ENCODE measurements at regions not wholly inside any gene's neighbourhood (a gene's known extent, or its start where the extent isn't known, plus 50 kb on each side); places are given as distances from the start of the nearest gene placed in this dataset.

DNA sequence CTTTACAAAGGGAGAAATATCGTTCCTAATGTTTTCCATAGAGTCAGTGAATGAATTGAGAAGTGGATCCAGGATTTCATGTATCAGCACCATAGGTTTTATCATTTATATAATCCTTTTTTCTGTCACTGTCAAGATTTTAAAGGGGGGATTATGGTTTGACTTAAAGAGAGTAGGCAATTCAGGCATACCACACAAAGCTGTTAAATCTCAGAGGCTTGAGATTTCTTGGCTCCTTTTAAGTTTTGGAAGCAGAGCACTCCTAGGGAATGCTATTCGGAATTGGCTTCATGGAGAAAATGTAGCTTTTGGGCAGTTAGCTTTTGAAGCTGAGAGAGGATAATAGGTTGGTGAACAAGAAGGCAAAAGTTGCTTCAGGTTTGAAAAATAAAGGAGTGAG, 274.7 kb downstream of the SOX4 start:
- no peak overlapping the region for H3K27ac Mint-ChIP-seq (ENCODE audit: unreplicated experiment)
- CTCF ChIA-PET, result interaction anchor here (1.1 kb wide), 1 partner anchor 1450 kb away, joined by 6 read pairs; no protein-coding TSS in a partner anchor

DNA sequence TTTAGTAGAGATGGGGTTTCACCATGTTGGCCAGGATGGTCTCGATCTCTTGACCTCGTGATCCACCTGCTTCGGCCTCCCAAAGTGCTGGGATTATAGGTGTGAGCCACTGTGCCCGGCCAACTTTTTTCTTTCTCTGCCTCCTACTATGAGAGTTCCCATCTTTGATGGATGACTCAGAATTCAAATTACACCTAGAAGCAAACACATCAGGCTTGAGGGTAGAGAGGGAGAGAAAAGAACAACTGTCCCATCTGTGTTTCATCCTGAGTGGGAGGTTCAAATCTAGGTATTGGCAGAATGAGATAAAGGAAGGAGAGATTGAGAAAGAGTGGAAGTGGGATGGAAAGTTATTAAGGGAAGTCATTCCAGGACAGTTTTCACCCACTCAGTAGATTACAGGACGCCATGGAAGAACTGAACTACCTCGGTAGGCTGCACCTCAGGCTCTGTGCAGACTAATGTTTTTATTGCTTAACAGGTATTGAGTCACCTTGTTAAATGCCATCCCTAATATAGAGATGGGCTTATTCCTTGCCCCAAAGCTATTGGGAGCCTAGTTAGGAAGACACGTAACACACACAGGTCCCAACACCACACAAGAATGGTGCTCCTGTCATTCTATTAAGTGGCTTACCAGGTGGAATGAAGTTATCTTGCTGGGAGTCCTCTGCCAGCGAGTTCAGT, 275.7 kb downstream of the SOX4 start:
- CTCF ChIA-PET, result no interaction called here
- intact Hi-C loops (cut with micrococcal nuclease; ENCODE audit: unreplicated experiment), result no loop called here
- H3K36me3 Mint-ChIP-seq (ENCODE audit: insufficient read depth, unreplicated experiment), result no peaks in the 10 kb centered on the region
- TF ChIP-seq, protein P1, sequence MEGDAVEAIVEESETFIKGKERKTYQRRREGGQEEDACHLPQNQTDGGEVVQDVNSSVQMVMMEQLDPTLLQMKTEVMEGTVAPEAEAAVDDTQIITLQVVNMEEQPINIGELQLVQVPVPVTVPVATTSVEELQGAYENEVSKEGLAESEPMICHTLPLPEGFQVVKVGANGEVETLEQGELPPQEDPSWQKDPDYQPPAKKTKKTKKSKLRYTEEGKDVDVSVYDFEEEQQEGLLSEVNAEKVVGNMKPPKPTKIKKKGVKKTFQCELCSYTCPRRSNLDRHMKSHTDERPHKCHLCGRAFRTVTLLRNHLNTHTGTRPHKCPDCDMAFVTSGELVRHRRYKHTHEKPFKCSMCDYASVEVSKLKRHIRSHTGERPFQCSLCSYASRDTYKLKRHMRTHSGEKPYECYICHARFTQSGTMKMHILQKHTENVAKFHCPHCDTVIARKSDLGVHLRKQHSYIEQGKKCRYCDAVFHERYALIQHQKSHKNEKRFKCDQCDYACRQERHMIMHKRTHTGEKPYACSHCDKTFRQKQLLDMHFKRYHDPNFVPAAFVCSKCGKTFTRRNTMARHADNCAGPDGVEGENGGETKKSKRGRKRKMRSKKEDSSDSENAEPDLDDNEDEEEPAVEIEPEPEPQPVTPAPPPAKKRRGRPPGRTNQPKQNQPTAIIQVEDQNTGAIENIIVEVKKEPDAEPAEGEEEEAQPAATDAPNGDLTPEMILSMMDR (IDR thresholded peaks at IDR 0.05; ENCODE audit: unreplicated experiment), result no peak
- H3K27me3 Mint-ChIP-seq (ENCODE audit: unreplicated experiment), result no peaks in the 10 kb centered on the region
- H3K27ac Mint-ChIP-seq (ENCODE audit: unreplicated experiment), result no peak overlapping the region
- H3K4me1 Mint-ChIP-seq (ENCODE audit: low read depth, unreplicated experiment), result no peaks in the 10 kb centered on the region
- no peaks in the 10 kb centered on the region for H3K9me3 Mint-ChIP-seq (ENCODE audit: low read depth, unreplicated experiment)
- BruUV-seq (replicated peaks), result no TSS peak
- no peak for DNase-seq
- H3K4me3 Mint-ChIP-seq (ENCODE audit: low read depth, unreplicated experiment), result no peak overlapping the region

More for the DNA sequence above, 274.7 kb downstream of the SOX4 start:
- no peak for DNase-seq
- H3K27me3 Mint-ChIP-seq (ENCODE audit: unreplicated experiment), result no peaks in the 10 kb centered on the region
- H3K36me3 Mint-ChIP-seq (ENCODE audit: insufficient read depth, unreplicated experiment), result no peaks in the 10 kb centered on the region
- TF ChIP-seq, protein P1 (IDR thresholded peaks at IDR 0.05; ENCODE audit: unreplicated experiment), result no peak
- no peaks in the 10 kb centered on the region for H3K4me1 Mint-ChIP-seq (ENCODE audit: low read depth, unreplicated experiment)
- H3K9me3 Mint-ChIP-seq (ENCODE audit: low read depth, unreplicated experiment), result no peaks in the 10 kb centered on the region
- H3K4me3 Mint-ChIP-seq (ENCODE audit: low read depth, unreplicated experiment), result no peak overlapping the region
- intact Hi-C loops (cut with micrococcal nuclease; ENCODE audit: unreplicated experiment), result no loop called here
- BruUV-seq (replicated peaks), result no TSS peak

DNA sequence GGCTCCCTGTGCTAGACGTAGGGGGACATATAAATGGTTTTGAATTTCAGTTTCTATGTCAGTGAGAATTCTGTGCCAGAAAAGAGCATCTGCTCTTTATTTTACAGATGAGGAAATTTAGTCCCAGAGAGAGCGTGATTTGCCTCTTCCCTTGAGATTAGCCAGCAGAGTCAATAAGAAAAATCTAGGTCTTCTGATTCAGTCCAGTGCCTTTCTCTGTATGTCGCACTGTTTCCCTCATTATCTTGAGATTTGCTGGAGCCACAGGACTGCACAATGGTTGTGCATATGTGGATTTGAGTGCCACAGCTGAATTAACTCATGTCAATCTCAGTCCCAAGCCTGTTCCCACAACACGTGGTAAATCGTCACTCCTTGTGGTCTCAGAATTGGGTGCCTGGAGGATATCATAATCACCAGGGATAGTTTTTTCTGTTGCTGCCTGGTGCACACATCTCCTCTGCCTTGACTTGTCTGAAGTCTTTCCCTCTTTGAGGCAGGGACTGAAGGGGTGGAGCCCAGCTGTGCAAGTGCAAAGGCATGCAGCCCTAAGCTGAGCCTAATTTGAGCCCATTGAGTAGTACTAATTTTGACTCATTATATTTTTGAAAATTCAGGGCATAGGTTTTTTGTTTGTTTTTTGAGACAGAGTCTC, 276.7 kb downstream of the SOX4 start:
- no peaks in the 10 kb centered on the region for H3K9me3 Mint-ChIP-seq (ENCODE audit: low read depth, unreplicated experiment)
- TF ChIP-seq, protein P1 (IDR thresholded peaks at IDR 0.05; ENCODE audit: unreplicated experiment), result no peak
- CTCF ChIA-PET, result interaction anchor here (0.5 to 0.6 kb wide), 2 partner anchors 20 to 22 kb away, joined by 6 to 10 read pairs; no protein-coding TSS in a partner anchor
- no peak overlapping the region for H3K27ac Mint-ChIP-seq (ENCODE audit: unreplicated experiment)
- H3K4me3 Mint-ChIP-seq (ENCODE audit: low read depth, unreplicated experiment), result no peak overlapping the region
- H3K4me1 Mint-ChIP-seq (ENCODE audit: low read depth, unreplicated experiment), result no peaks in the 10 kb centered on the region
- intact Hi-C loops (cut with micrococcal nuclease; ENCODE audit: unreplicated experiment), result no loop called here
- no peaks in the 10 kb centered on the region for H3K36me3 Mint-ChIP-seq (ENCODE audit: insufficient read depth, unreplicated experiment)
- H3K27me3 Mint-ChIP-seq (ENCODE audit: unreplicated experiment), result no peaks in the 10 kb centered on the region
- no TSS peak for BruUV-seq (replicated peaks)
- no peak for DNase-seq

DNA sequence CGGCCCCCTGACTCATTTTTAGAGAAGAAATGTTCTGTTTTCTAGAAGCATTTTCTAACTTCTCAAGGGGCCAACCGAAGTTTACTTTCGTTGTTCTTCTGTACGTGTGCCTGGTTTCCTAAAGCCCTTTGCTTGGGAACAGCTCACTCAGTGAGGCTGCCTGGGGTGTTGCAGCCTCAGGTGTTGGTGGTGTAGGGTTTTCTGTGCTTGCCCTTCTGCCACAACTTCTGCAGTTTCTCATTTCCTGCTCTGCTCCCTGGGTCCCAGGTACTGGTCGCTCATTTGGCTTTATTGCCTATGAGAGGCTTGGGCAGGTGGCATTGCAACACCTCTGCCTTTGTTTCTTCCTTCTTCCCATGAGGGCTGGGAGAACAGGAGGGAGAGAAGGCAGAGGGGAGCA, 278.3 kb downstream of the SOX4 start:
- Mint-ChIP-seq H3K4me3 (ENCODE audit: low read depth, unreplicated experiment) (no peak overlapping the region), H3K9me3 (ENCODE audit: low read depth, unreplicated experiment) (no peaks in the 10 kb centered on the region), H3K36me3 (ENCODE audit: insufficient read depth, unreplicated experiment) (no peaks in the 10 kb centered on the region), H3K4me1 (ENCODE audit: low read depth, unreplicated experiment) (no peaks in the 10 kb centered on the region), H3K27ac (ENCODE audit: unreplicated experiment) (no peak overlapping the region), H3K27me3 (ENCODE audit: unreplicated experiment) (no peaks in the 10 kb centered on the region)
- TF ChIP-seq, protein P1 (IDR thresholded peaks at IDR 0.05; ENCODE audit: unreplicated experiment), result no peak
- CTCF ChIA-PET, result no interaction called here
- no peak for DNase-seq
- BruUV-seq (replicated peaks), result no TSS peak
- intact Hi-C loops (cut with micrococcal nuclease; ENCODE audit: unreplicated experiment), result no loop called here

Data from Calu3 (cell line).